HG03139 (cell line): ENCODE measurements at regions not wholly inside any gene's neighbourhood (a gene's known extent, or its start where the extent isn't known, plus 50 kb on each side); places are given as distances from the start of the nearest gene placed in this dataset.

Experiments used
- ATAC-seq: cut with Tn5 transposase; IDR thresholded peaks from one replicate; pipeline ENCODE4 v1.9.1; 2021; ENCODE audit not compliant: unreplicated experiment

DNA sequence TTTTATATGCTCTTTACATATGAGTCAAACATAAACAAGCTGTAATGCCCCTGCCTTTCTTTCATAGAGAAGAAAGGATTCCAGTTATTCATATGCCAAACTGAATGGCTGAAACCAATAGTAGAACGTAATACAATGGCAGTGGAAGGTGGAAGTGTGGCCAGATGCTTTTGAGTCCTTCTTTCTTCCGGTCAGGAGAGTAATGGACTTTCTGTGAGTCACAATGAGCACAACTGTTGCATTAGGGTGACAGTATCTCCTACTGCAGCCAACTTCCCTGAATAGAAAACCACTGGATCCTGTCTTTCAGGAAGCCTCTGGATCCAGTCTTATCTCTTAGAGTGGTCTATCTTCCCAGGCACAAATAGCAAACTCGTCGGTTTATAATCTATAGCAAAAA lies 855.2 kb downstream of the MAT2B start:
- no peak for ATAC-seq

GRCh38 chr5:164361986-164362385 lies 856.6 kb downstream of the MAT2B start:
- no peak for ATAC-seq

DNA sequence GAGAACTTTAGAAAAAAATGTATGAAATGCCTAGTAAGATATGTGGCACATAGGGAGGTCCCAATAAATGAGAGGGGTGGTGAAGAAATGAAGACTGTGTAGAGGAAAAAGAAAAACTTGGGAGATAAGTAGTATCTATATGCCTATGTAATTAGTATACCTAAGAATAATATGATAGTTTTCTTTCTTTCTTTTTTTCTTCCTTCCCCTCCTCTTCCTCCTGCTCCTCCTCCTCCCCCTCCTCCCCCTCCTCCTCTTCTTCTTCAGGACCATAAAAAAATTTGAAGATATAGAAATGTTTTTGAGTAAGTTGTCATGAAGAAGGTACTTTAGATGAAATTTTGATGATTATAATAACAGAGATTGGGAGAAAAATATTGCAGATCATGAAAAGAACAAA lies 857.4 kb downstream of the MAT2B start:
- ATAC-seq = no peak

DNA sequence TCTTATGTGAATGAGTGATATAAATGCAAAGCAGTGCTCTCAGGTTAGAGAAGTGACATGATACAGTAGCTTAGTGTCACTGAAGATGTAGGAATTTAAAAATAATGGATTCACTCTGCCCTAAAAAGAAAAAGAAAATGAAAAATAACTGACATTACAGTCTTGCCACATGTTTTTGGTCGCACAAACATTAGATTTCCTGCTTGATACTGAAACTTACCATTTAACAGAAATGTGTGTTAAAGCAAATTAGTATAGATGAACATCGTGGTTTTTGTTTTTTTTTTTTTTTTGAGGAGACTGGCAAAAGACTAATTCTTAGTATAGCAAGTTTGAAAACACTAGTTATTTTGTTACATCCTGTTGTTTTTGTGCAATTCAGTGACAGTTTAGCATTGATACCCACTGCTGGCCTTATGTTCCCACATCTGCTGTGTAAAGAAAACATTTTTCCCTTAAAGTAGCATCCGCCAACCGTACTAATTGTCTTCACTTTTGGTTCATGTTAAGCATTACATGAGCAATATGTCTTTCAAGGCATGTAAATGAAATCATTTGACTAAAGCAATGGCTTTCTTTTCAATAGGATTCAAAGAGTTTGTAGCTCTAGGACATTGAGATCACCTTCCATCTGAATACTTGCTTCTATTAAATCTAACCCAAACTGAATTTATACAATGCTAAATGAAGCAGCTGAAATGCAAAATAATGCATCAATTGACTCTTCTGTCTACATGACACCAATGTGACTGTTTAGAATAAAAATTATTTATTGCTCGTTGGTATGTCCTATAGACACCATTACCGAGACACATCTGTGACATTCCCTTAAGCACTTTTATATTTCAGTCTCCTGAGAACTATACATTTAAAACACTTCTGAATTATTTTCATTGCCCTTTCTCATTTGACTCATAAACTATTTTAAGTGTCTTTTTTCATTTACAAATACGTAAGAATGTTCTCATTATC lies 859.1 kb downstream of the MAT2B start:
- ATAC-seq = no peak

DNA sequence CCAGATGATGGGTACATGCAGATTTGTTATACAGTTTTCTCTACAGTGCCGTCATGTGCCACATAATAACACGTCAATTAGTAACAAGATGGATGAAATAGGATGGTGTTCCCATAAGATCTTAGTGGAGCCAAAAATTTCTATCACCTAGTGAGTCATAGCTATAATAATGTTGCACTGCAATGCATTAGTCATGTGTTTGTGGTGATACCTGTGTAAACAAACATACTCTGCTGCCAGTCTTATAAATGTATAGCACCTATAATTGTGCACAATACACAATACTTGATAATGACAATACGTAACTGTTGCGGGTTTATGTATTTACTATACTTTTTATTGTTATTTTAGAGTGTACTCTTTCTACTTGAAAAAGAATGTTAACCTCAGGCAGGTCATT lies 865.4 kb downstream of the MAT2B start:
- no peak for ATAC-seq

- ATAC-seq = no peak
Observed at GRCh38 chr5:164372892-164373291, 867.5 kb downstream of the MAT2B start.

DNA sequence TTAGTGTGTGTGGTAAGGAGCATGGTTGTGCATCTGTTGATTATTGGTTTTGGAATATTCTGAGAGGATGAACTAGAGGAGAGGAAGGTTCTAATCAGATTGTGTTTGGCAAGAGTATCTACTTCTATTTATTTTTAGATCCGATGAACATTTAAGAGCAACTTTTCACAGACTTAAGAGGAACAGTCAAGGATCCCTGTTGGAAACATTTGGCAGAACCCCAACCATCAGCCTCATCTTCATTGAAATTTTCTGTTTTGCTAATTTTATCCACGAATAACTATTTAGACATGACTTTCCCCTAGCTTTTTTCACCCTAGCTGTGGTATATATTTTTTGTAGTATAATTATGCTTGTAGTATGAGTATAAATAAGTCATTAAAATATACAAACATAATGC lies 868.5 kb downstream of the MAT2B start:
- ATAC-seq = no peak

GRCh38 chr5:164375051-164375450 lies 869.6 kb downstream of the MAT2B start:
- no peak for ATAC-seq

DNA sequence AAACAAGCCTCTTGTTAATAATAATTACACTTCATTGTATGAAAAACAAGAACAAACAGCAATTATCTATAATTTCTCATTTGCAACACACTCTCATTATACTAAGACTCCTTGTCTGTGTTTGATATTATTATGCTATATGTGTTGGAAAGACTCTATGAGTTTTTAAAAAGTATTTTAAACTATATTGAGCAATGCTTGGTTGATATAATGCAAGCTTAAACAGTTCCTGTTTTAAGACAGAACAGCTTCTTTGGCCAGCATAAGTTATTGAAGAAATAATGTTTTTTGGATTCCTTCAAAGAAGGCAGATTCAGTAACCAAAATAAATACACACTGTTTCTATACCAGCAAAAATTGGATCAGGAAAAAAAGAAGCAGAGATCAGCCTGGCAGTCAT lies 871.4 kb downstream of the MAT2B start:
- no peak for ATAC-seq

- no peak for ATAC-seq
Observed at GRCh38 chr5:164377746-164378145, 872.3 kb downstream of the MAT2B start.

DNA sequence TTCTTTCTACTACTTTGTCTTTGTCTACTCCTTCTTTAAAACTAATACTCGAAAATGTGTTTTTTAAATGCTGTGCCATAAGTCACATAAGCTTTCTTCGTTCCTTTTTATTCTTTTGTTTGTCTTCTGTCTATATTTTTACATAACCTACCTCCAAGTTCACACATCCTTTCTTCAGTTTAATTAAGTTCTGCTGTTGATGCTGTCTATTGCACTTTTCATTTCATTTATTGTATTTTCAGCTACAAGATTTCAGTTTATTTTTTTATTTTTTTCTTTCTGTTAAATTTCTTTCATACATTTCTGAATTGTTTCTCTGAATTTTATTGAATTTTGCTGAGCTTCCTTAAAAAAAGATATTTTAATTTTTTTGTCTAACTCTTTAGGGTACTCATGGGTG lies 878.2 kb downstream of the MAT2B start:
- no peak for ATAC-seq

- no peak for ATAC-seq
Observed at GRCh38 chr5:164392531-164392930, 887.1 kb downstream of the MAT2B start.

DNA sequence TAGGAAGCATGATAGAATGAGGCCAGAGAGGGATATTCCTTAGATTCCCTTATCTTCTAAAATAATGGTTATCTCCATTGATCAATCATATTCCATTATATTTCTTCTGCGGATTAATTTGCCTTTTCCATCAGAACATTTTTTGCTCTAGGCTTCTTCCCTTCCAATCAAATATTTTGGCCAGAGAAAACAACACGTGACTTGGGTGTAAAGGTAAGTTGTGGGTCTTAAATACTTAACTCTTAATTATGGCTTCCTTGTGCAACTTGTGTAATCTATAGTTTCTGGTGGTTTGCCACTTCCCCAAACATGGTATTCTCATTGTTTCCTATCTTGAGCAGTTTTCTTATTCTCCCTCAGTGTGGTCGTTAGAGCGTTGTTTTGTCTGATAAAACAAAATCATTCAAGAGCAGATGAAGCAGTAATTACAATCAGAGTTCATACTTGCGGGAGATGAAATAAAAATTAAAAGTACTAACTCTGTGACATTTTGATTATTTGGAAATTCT lies 889.3 kb downstream of the MAT2B start:
- ATAC-seq = no peak

DNA sequence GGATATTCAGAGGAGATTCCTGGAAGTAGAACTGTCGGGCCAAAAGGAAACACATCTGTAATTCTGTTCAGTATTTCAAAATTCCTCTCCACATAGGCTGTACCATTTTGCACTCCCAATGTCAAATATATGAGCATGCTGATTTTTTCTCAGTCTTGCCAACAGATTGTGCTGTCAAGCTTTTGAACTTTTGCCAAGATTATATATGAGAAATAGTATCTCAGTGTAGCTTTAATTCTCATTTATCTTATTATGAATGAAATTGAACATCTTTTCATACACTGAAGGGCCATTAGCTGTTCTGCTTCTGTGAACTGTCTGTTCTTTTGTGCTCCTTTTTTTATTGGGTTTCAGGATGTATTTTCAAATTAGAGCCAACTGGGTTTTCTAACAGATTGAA lies 907.1 kb downstream of the MAT2B start:
- no peak for ATAC-seq

DNA sequence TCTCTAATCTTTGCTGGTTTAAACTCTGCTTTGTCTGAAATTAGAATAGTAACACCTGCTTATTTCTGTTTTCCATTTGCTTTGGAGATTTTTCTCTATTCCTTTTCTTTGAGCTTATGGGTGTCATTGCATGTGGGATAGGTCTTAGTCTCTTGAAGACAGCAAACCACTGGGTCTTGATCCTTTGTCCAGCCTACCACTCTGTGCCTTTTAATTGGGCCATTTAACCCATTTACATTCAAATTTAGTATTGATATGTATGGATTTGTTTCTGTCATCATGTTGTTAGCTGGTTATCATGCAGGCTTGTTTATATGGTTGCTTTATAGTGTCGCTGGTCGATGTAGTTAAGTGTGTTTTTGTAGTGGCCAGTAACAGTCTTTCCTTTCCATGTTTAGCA lies 914.7 kb downstream of the MAT2B start:
- no peak for ATAC-seq

DNA sequence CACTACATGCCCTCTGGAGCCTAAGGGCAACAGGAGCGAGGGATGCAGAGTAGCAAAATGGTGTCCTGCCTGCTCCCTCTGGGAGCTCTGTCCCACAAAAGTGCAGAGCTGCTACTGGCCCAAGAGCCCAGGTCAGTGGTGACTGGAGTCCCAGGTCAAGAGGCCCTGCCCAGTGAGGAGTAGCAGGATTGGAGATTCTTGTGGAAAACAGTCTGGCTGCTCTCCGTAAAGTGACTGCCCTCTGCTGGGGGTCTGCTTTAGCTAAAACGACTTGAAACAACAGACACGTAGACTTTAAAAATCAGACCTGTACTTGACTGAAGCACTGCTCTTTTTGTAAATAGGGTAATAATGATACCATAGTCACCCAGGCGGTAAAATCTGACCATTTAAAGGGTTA lies 917.0 kb downstream of the MAT2B start:
- no peak for ATAC-seq

DNA sequence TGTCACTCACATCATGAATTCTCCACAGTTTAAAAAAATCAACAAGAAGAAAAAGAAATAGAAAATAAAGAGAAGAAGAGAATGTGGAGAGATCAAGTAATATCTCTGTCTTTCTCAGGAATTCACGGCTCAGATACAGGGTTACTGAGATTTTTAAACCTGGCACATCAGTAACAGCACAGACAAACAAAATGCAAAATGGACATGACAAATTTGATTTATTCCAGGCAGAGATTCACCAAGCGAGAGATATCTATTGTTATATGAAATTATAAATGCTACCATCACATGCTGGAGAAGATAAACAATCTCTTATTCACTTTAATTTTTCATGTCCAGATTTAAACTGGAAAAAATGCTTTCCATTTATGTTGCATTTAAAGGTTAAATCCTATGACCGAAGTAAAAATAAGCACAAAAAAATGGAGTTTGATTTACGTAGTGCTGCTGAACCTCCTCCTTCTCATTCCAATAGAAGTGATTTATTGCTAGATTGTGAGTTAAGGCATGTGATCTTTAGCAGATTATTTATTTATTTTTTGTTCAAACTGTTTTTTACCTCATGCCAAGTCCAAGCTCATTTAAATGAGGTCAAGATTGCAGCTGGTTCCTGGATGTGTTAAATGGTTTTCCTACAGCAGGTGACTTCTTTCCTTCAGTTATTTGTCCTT lies 926.4 kb downstream of the MAT2B start:
- ATAC-seq = no peak

GRCh38 chr5:164433106-164433870 lies 927.9 kb downstream of the MAT2B start:
- ATAC-seq = no peak

DNA sequence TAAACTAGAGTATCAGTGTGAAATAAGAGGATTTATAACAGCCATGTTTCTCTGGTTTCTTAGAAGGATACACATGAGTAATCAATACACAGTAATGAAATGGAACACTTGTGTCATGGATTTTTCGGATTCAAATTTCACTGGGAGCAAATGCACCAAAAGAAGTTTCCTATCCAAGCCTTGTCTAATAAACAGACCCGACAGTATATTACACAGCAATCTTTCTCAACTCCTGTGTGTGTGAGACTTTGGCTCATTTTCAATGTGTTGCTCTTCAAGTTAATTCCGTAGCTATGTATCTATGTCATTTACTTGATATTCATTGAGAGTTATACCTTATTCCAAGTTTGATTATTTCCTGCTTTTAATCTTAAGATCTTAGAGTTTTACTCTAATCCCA lies 930.2 kb downstream of the MAT2B start:
- ATAC-seq = no peak

- no peak for ATAC-seq
Observed at GRCh38 chr5:164439799-164440198, 934.4 kb downstream of the MAT2B start.

DNA sequence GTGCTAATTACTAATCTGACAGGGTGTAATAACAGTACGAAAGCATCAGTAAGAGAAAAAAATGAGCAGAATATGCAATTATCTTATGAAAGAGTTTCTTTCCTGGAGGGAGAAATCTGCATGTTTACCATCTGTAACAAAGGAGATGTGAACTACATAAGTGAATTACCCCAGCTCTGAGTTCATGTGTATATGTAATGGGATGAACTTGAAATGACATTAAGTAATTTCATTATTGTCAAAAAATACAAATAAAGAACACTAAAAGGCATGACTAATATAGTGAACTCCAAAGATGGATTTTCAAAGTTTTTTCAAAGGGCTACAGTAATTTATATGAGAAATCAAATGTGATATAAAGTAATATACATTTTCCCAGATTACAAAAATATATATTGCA lies 944.0 kb downstream of the MAT2B start:
- no peak for ATAC-seq
